PC-3 (cell line): ENCODE measurements at regions not wholly inside any gene's neighbourhood (a gene's known extent, or its start where the extent isn't known, plus 50 kb on each side); places are given as distances from the start of the nearest gene placed in this dataset.

Source experiments
- ATAC-seq: fragments of 200-7000 bp; cut with Tn5 transposase; 2 replicates; pipeline ENCODE4 v1.9.1; 2020; ENCODE audit warnings: mild to moderate bottlenecking, moderate library complexity
- BruUV-seq: library from RNA; stranded (reverse); fragments of 400-500 nt; replicated peaks from 2 replicates; lab custom pipeline; 2021; lab: Mats Ljungman, UMichigan
- CTCF ChIA-PET: fragments of 300-600 bp; sonication (Branson Sonifier 250); formaldehyde crosslinking; loops from one replicate; lab custom pipeline; 2022; ENCODE audit warnings: antibody characterized with exemption; lab: Charles Lee
- POLR2A ChIA-PET: fragments of 300-600 bp; sonication (Branson Sonifier 250); formaldehyde crosslinking; loops from one replicate; lab custom pipeline; 2022; ENCODE audit warnings: antibody characterized with exemption; ENCODE audit not compliant: unreplicated experiment; lab: Charles Lee
- DNase-seq: peaks from one replicate; pipeline ENCODE4 v3.0.0-alpha.2; 2015
- H2AFZ ChIP-seq: fragments of 300-600 bp; sonication (generic); 2 replicates; pipeline ENCODE4 v1.6.0; 2016; ENCODE audit warnings: antibody characterized with exemption, low read length
- H3F3A ChIP-seq: fragments of 300-600 bp; sonication (generic); one replicate; pipeline ENCODE4 v1.6.0; 2017; ENCODE audit warnings: antibody characterized with exemption, low read length, control low read depth, mild to moderate bottlenecking; ENCODE audit not compliant: unreplicated experiment
- H3K27ac ChIP-seq: fragments of 300-600 bp; sonication (generic); 2 replicates; pipeline ENCODE4 v1.5.1; 2016; ENCODE audit warnings: mild to moderate bottlenecking, low read length
- H3K27me3 ChIP-seq: fragments of 300-600 bp; sonication (generic); 2 replicates; pipeline ENCODE4 v1.6.1; 2016; ENCODE audit warnings: low read length, mixed read lengths
- H3K36me3 ChIP-seq: fragments of 300-600 bp; sonication (generic); 2 replicates; pipeline ENCODE4 v1.6.1; 2016; ENCODE audit warnings: low read depth, mixed run types, low read length, mixed read lengths
- H3K4me1 ChIP-seq: fragments of 300-600 bp; sonication (generic); 2 replicates; pipeline ENCODE4 v1.5.1; 2016; ENCODE audit warnings: low read length; ENCODE audit not compliant: insufficient read depth
- H3K4me2 ChIP-seq: fragments of 300-600 bp; sonication (generic); 2 replicates; pipeline ENCODE4 v1.6.0; 2016; ENCODE audit warnings: low read length
- H3K4me3 ChIP-seq: fragments of 300-600 bp; sonication (generic); 2 replicates; pipeline ENCODE4 v1.5.1; 2016; ENCODE audit warnings: mild to moderate bottlenecking, low read length, mixed read lengths
- H3K79me2 ChIP-seq: fragments of 300-600 bp; sonication (generic); 2 replicates; pipeline ENCODE4 v1.6.1; 2017; ENCODE audit warnings: low read length, mixed read lengths
- H3K9ac ChIP-seq: fragments of 300-600 bp; sonication (generic); 2 replicates; pipeline ENCODE4 v1.6.0; 2016; ENCODE audit warnings: mild to moderate bottlenecking, low read length
- H3K9me2 ChIP-seq: fragments of 300-600 bp; sonication (generic); replicated peaks from 2 replicates; pipeline ENCODE4 v1.6.1; 2016; ENCODE audit warnings: mixed run types, low read length, mixed read lengths
- H3K9me3 ChIP-seq: fragments of 300-600 bp; sonication (generic); 2 replicates; pipeline ENCODE4 v1.6.1; 2016; ENCODE audit warnings: low read length, mixed read lengths
- H4K20me1 ChIP-seq: fragments of 300-600 bp; sonication (generic); 2 replicates; pipeline ENCODE4 v1.6.1; 2016; ENCODE audit warnings: low read length, mixed read lengths
- EZH2 ChIP-seq: fragments of 300-600 bp; sonication (generic); IDR thresholded peaks from one replicate; pipeline ENCODE4 v1.6.1; 2017; ENCODE audit warnings: antibody characterized with exemption, mild to moderate bottlenecking, low read length; ENCODE audit not compliant: unreplicated experiment
- EZH2phosphoT487 ChIP-seq: fragments of 300-600 bp; sonication (generic); IDR thresholded peaks from 2 replicates; pipeline ENCODE4 v1.6.1; 2018; ENCODE audit warnings: mild to moderate bottlenecking, antibody characterized with exemption, low read length, borderline replicate concordance
- intact Hi-C: fragments of 100-400 bp; cut with micrococcal nuclease; formaldehyde crosslinking; loops from 2 replicates; pipeline ENCODE4 v1.9.0; 2023
- TF ChIP-seq, protein P1 (sequence below): fragments of 300-600 bp; sonication (generic); conservative IDR thresholded peaks from 2 replicates; pipeline ENCODE4 v1.5.1; 2017; ENCODE audit warnings: antibody characterized with exemption, low read depth, mild to moderate bottlenecking, low read length

DNA sequence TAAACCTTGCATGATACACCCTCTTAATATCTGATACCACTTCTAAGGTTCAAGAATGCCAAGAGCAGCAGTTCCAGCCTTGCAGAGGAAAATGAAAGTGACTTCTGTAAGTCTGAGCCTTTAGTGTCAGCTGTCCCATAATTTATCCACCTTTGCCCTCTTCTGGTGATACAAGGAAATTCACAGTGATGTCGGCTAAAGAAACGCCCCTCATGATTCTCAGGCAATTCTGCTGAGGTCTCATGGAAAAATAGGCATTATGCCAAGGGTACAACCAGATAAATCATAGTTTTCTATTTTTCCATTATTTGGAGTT lies 172.2 kb upstream of the CXCL13 start:
- H3K9ac ChIP-seq: no peak overlapping the region
- H3K4me2 ChIP-seq: 0 out of 2 replicates have a peak overlapping the region, but pooled peaks have one; percentile 26
- DNase-seq (peak; percentile 62), ATAC-seq (peak; percentile 66)
- TF ChIP-seq EZH2phosphoT487 (no peak), EZH2 (no peak)
- TF ChIP-seq, protein P1, sequence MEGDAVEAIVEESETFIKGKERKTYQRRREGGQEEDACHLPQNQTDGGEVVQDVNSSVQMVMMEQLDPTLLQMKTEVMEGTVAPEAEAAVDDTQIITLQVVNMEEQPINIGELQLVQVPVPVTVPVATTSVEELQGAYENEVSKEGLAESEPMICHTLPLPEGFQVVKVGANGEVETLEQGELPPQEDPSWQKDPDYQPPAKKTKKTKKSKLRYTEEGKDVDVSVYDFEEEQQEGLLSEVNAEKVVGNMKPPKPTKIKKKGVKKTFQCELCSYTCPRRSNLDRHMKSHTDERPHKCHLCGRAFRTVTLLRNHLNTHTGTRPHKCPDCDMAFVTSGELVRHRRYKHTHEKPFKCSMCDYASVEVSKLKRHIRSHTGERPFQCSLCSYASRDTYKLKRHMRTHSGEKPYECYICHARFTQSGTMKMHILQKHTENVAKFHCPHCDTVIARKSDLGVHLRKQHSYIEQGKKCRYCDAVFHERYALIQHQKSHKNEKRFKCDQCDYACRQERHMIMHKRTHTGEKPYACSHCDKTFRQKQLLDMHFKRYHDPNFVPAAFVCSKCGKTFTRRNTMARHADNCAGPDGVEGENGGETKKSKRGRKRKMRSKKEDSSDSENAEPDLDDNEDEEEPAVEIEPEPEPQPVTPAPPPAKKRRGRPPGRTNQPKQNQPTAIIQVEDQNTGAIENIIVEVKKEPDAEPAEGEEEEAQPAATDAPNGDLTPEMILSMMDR: peak; percentile 56
- intact Hi-C loops: loop anchor here (1.0 to 5.0 kb wide), 2 partner anchors 48 to 66 kb away; no protein-coding TSS in a partner anchor
- H3K9me2 ChIP-seq: no peaks in the 10 kb centered on the region
- H3K4me3 ChIP-seq: no peak overlapping the region
- no peaks in the 10 kb centered on the region for H3F3A ChIP-seq
- ChIA-PET CTCF (no interaction called here), POLR2A (no interaction called here)
- no TSS peak for BruUV-seq
- H3K36me3 ChIP-seq: no peaks in the 10 kb centered on the region; the same call in 1 of the 2 replicates
- no peaks in the 10 kb centered on the region for H3K9me3 ChIP-seq
- H3K4me1 ChIP-seq: no peaks in the 10 kb centered on the region
- no peak overlapping the region for H2AFZ ChIP-seq
- no peak overlapping the region for H3K27ac ChIP-seq
- H4K20me1 ChIP-seq: no peaks in the 10 kb centered on the region
- peaks cover 7% of the 10 kb centered on the region; the same call in 1 of the 2 replicates for H3K27me3 ChIP-seq
- H3K79me2 ChIP-seq: no peaks in the 10 kb centered on the region

GRCh38 chr4:77434299-77435092 lies 171.1 kb upstream of the CXCL13 start:
- H3K4me1 ChIP-seq: no peaks in the 10 kb centered on the region
- H3K9me3 ChIP-seq: no peaks in the 10 kb centered on the region
- no peaks in the 10 kb centered on the region for H4K20me1 ChIP-seq
- no peak overlapping the region for H3K4me2 ChIP-seq
- no peaks in the 10 kb centered on the region; the same call in 1 of the 2 replicates for H3K36me3 ChIP-seq
- POLR2A ChIA-PET: no interaction called here
- CTCF ChIA-PET: no interaction called here
- TF ChIP-seq EZH2phosphoT487: no peak
- peaks cover 3% of the 10 kb centered on the region; the same call in 1 of the 2 replicates for H3K27me3 ChIP-seq
- no peak overlapping the region for H2AFZ ChIP-seq
- H3K9me2 ChIP-seq: no peaks in the 10 kb centered on the region
- no peak for ATAC-seq
- BruUV-seq: no TSS peak
- no peak overlapping the region for H3K4me3 ChIP-seq
- no peaks in the 10 kb centered on the region for H3K79me2 ChIP-seq
- DNase-seq: no peak
- no peaks in the 10 kb centered on the region for H3F3A ChIP-seq
- no peak overlapping the region for H3K9ac ChIP-seq
- intact Hi-C loops: loop anchor here (5.0 kb wide), 1 partner anchor 67 kb away; no protein-coding TSS in a partner anchor
- H3K27ac ChIP-seq: no peak overlapping the region

GRCh38 chr4:77437079-77437478 lies 168.5 kb upstream of the CXCL13 start:
- H4K20me1 ChIP-seq: no peaks in the 10 kb centered on the region
- no TSS peak for BruUV-seq
- H3F3A ChIP-seq: no peaks in the 10 kb centered on the region
- CTCF ChIA-PET: no interaction called here
- POLR2A ChIA-PET: no interaction called here
- no peaks in the 10 kb centered on the region; the same call in 1 of the 2 replicates for H3K36me3 ChIP-seq
- H3K4me1 ChIP-seq: no peaks in the 10 kb centered on the region
- TF ChIP-seq EZH2 (no peak), EZH2phosphoT487 (no peak)
- TF ChIP-seq, protein P1: no peak
- intact Hi-C loops: no loop called here
- H3K9me2 ChIP-seq: no peaks in the 10 kb centered on the region
- no peaks in the 10 kb centered on the region for H3K9me3 ChIP-seq
- H2AFZ ChIP-seq: no peak overlapping the region
- H3K27me3 ChIP-seq: no peaks in the 10 kb centered on the region; the same call in 1 of the 2 replicates
- H3K9ac ChIP-seq: no peak overlapping the region
- no peaks in the 10 kb centered on the region for H3K79me2 ChIP-seq
- no peak overlapping the region for H3K27ac ChIP-seq
- H3K4me2 ChIP-seq: no peak overlapping the region
- DNase-seq (no peak), ATAC-seq (no peak)
- H3K4me3 ChIP-seq: no peak overlapping the region
